ENCODE measurements at regions not wholly inside any gene's neighbourhood (a gene's known extent, or its start where the extent isn't known, plus 50 kb on each side); places are given as distances from the start of the nearest gene placed in this dataset.

DNA sequence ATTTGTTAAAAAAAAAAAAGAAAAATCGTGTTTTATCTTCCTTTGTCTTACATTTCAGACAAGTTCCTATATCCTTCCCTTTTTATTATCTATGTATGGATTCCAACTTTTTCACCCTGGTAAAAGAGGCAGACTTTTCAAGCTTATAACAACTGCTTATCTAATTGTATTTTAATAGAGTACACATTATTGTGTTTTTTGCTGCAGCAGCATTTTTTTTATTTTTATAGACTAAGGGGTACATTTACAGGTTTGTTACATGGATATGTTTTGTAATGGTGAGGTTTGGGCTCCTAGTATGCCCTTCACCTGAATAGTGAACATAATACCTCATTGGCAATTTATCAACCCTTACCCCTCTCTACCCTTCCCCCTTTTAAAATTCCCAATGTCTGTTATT, 195.0 kb upstream of the RGMB start:
- intact Hi-C loops (cut with micrococcal nuclease), result no loop called here
- Histone ChIP-seq H3K4me1 (ENCODE audit: control insufficient read depth, insufficient read depth, low read length) (no peaks in the 10 kb centered on the region), H3K27me3 (ENCODE audit: control insufficient read depth, insufficient read depth, low read length) (no peaks in the 10 kb centered on the region), H3K36me3 (ENCODE audit: control insufficient read depth, insufficient read depth, low read length) (no peaks in the 10 kb centered on the region), H3K9me3 (ENCODE audit: control insufficient read depth, insufficient read depth, low read length) (no peaks in the 10 kb centered on the region), H3K27ac (ENCODE audit: low read length) (no peak overlapping the region), H3K4me3 (ENCODE audit: low read length) (no peak overlapping the region)
- no peak for ATAC-seq
- Mint-ChIP-seq H3K27ac (no peak overlapping the region), H3K9me3 (peaks cover 0 to 4% of the 10 kb centered on the region in 2 donors), H3K36me3 (no peaks in the 10 kb centered on the region), H3K4me1 (no peaks in the 10 kb centered on the region), H3K4me3 (no peak overlapping the region), H3K27me3 (ENCODE audit: low read depth in 2 of 2) (no peaks in the 10 kb centered on the region)
- DNase-seq, result no peak
- TF ChIP-seq, protein P1, sequence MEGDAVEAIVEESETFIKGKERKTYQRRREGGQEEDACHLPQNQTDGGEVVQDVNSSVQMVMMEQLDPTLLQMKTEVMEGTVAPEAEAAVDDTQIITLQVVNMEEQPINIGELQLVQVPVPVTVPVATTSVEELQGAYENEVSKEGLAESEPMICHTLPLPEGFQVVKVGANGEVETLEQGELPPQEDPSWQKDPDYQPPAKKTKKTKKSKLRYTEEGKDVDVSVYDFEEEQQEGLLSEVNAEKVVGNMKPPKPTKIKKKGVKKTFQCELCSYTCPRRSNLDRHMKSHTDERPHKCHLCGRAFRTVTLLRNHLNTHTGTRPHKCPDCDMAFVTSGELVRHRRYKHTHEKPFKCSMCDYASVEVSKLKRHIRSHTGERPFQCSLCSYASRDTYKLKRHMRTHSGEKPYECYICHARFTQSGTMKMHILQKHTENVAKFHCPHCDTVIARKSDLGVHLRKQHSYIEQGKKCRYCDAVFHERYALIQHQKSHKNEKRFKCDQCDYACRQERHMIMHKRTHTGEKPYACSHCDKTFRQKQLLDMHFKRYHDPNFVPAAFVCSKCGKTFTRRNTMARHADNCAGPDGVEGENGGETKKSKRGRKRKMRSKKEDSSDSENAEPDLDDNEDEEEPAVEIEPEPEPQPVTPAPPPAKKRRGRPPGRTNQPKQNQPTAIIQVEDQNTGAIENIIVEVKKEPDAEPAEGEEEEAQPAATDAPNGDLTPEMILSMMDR (IDR thresholded peaks at IDR 0.05), result no peak
- no CpG with 5 or more reads among the region's 1 CpG for WGBS (ENCODE audit: insufficient coverage)

DNA sequence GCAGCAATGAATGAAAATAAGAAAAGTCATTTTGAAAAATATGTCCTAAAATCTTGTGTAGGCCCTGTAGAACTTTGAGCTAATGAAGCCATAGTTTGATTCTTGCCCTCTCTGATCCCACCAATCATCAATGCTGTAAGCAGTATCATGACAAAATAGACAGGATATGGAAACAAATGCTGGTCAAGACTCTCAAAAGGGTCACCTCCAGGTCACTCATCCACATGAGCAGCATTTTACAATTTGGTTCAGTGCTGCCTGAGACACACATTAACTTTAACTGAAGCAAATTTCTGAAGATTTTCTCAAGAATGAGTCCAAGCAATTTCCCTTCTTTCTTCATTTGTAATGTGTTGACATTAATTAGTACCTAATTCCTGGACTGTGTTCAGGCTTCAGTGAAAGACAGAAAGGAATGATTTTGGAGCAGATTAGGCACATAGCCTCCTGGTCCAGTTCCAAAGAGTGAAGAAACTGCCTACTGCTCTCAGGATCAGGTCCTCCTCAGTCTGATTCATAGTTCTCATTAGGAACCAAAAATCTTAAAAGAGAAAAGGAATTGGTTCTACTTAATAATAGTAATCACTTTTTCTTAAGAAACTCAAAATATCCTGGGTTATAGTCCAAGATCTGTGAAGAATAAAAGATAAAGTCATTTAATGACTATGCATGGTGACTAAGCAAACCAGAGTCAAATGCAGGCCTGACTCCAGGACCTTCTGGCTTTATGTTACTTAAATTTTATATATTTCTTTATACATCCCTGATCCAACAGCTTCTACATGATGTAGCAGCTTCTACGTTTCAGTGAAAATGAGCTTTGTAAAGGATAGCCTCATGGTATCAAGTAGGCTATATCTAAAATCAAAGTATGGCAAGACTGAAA, 192.1 kb upstream of the RGMB start:
- no peak overlapping the region for H3K27ac Mint-ChIP-seq
- no peak overlapping the region for H3K4me3 Mint-ChIP-seq
- no peak overlapping the region for H3K4me3 ChIP-seq (ENCODE audit: low read length)
- ATAC-seq (no peak), DNase-seq (no peak)
- H3K9me3 Mint-ChIP-seq, result peaks cover 0 to 3% of the 10 kb centered on the region in 2 donors
- H3K27me3 Mint-ChIP-seq (ENCODE audit: low read depth in 2 of 2), result no peaks in the 10 kb centered on the region
- no peaks in the 10 kb centered on the region for H3K9me3 ChIP-seq (ENCODE audit: control insufficient read depth, insufficient read depth, low read length)
- H3K4me1 ChIP-seq (ENCODE audit: control insufficient read depth, insufficient read depth, low read length), result no peaks in the 10 kb centered on the region
- intact Hi-C loops (cut with micrococcal nuclease), result no loop called here
- 50% methylated on average over 1 of the region's 1 CpG for WGBS (ENCODE audit: insufficient coverage)
- TF ChIP-seq, protein P1 (IDR thresholded peaks at IDR 0.05), result no peak
- no peaks in the 10 kb centered on the region for H3K4me1 Mint-ChIP-seq
- H3K27me3 ChIP-seq (ENCODE audit: control insufficient read depth, insufficient read depth, low read length), result no peaks in the 10 kb centered on the region
- H3K27ac ChIP-seq (ENCODE audit: low read length), result no peak overlapping the region
- H3K36me3 ChIP-seq (ENCODE audit: control insufficient read depth, insufficient read depth, low read length), result no peaks in the 10 kb centered on the region
- H3K36me3 Mint-ChIP-seq, result no peaks in the 10 kb centered on the region

DNA sequence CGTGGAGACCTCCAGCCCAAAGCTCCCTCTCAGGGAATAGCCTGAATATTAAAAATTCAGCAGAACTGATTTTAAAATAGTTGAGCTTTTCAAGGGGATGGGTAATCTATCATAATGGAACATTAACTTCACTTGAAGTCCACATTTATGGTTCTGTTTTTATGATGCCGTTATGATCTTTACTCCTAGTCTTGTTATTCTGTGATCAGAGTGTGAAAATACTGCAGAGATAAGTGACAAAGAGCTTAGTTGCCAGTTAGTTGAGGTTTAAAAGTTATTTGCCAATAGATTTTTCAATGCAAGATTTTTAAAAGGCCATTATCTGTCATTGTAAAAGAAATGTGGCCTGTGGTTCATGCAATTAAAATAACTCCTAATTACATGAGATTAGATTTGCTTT, 189.9 kb upstream of the RGMB start:
- Histone ChIP-seq H3K27ac (ENCODE audit: low read length) (no peak overlapping the region), H3K27me3 (ENCODE audit: control insufficient read depth, insufficient read depth, low read length) (no peaks in the 10 kb centered on the region), H3K36me3 (ENCODE audit: control insufficient read depth, insufficient read depth, low read length) (no peaks in the 10 kb centered on the region), H3K4me1 (ENCODE audit: control insufficient read depth, insufficient read depth, low read length) (no peaks in the 10 kb centered on the region), H3K4me3 (ENCODE audit: low read length) (no peak overlapping the region), H3K9me3 (ENCODE audit: control insufficient read depth, insufficient read depth, low read length) (no peaks in the 10 kb centered on the region)
- Mint-ChIP-seq H3K9me3 (peaks cover 0 to 3% of the 10 kb centered on the region in 2 donors), H3K27me3 (ENCODE audit: low read depth in 2 of 2) (no peaks in the 10 kb centered on the region), H3K36me3 (no peaks in the 10 kb centered on the region), H3K27ac (no peak overlapping the region), H3K4me1 (no peaks in the 10 kb centered on the region), H3K4me3 (no peak overlapping the region)
- TF ChIP-seq, protein P1 (IDR thresholded peaks at IDR 0.05), result no peak
- intact Hi-C loops (cut with micrococcal nuclease), result no loop called here
- DNase-seq (no peak), ATAC-seq (no peak)
- 86% methylated on average over 2 of the region's 2 CpGs for WGBS (ENCODE audit: insufficient coverage)
